K562 (cell line): ENCODE measurements at regions not wholly inside any gene's neighbourhood (a gene's known extent, or its start where the extent isn't known, plus 50 kb on each side); places are given as distances from the start of the nearest gene placed in this dataset.

Experiments
- ATAC-seq: fragments of 200-7000 bp; cut with Tn5 transposase; 3 replicates; pipeline ENCODE4 v1.9.1; 2020; ENCODE audit warnings: moderate library complexity
- BruUV-seq: library from RNA; stranded (reverse); fragments of 400-500 nt; replicated peaks from 2 replicates; lab custom pipeline; 2021; lab: Mats Ljungman, UMichigan
- CTCF ChIA-PET: fragments of 300-600 bp; formaldehyde crosslinking; extraction: SDS; loops from one replicate; lab custom pipeline; 2021; ENCODE audit warnings: low intra/inter-chr PET ratio; lab: Yijun Ruan, JAX
- POLR2A ChIA-PET: fragments of 300-600, 350-650 bp; sonication (Branson Sonifier 250); formaldehyde crosslinking; extraction: SDS; loops from one replicate; lab custom pipeline; 2021; ENCODE audit warnings: antibody characterized with exemption, inconsistent platforms; lab: Yijun Ruan, JAX
- DNase-seq, 4 experiments: peaks; one replicate each; pipeline versions ENCODE4 v3.0.0 to v3.0.0-alpha.2; 2011 to 2018; ENCODE audit warnings: low spot score in 3 of 4, mixed read lengths in 3 of 4; ENCODE audit errors: extremely low read depth in 1 of 4
- FAIRE-seq: peaks from 2 replicates; lab custom pipeline; 2011; peaks lifted over from hg19 to GRCh38; lab: Jason Lieb, UNC
- H2AFZ ChIP-seq: 2 replicates; pipeline ENCODE4 v1.6.0; 2011; ENCODE audit warnings: low read depth, low read length, control low read depth, inconsistent platforms
- H3K27ac ChIP-seq: fragments of 200-600 bp; 3 replicates; pipeline ENCODE4 v1.8.0; 2011; ENCODE audit warnings: low read depth, mild to moderate bottlenecking, control low read depth, inconsistent platforms, low read length, moderate library complexity, mixed read lengths; ENCODE audit errors: extremely low read depth
- H3K27me3 ChIP-seq, 2 experiments: fragments of 300-600 bp in 1 of 2; 2 replicates in 1 of 2; 3 replicates in 1 of 2; pipeline versions ENCODE4 v1.6.0 to v1.8.0; 2011; ENCODE audit warnings: inconsistent platforms in 2 of 2, low read length in 2 of 2, mild to moderate bottlenecking in 1 of 2, mixed read lengths in 1 of 2, moderate library complexity in 1 of 2; ENCODE audit not compliant: control insufficient read depth in 2 of 2, insufficient read depth in 2 of 2
- H3K36me3 ChIP-seq: fragments of 300-600 bp; 3 replicates; pipeline ENCODE4 v1.8.0; 2011; ENCODE audit warnings: mild to moderate bottlenecking, low read length, inconsistent platforms; ENCODE audit not compliant: control insufficient read depth, insufficient read depth
- H3K4me1 ChIP-seq, 2 experiments: fragments of 200-600 bp in 1 of 2; replicated peaks in 1 of 2; 2 replicates in 1 of 2; 3 replicates in 1 of 2; pipeline versions ENCODE4 v1.5.1 to v1.8.0; 2011; ENCODE audit warnings: inconsistent platforms in 2 of 2, low read length in 2 of 2, mild to moderate bottlenecking in 1 of 2, mixed read lengths in 1 of 2, moderate library complexity in 1 of 2; ENCODE audit not compliant: control insufficient read depth in 2 of 2, insufficient read depth in 2 of 2
- H3K4me2 ChIP-seq: 2 replicates; pipeline ENCODE4 v1.6.1; 2011; ENCODE audit warnings: low read length, control low read depth, inconsistent platforms, mixed read lengths; ENCODE audit not compliant: insufficient read depth
- H3K4me3 ChIP-seq: fragments of 200-600 bp; sonication (generic), shearing (Covaris generic); 2 replicates; pipeline ENCODE4 v1.5.1; 2016; ENCODE audit warnings: control low read depth, inconsistent platforms
- H3K79me2 ChIP-seq: fragments of 200-600 bp; 3 replicates; pipeline ENCODE4 v1.8.0; 2011; ENCODE audit warnings: low read length, inconsistent platforms; ENCODE audit not compliant: control insufficient read depth, insufficient read depth
- H3K9ac ChIP-seq, 2 experiments: 2 replicates each; pipeline versions ENCODE4 v1.6.0 to v1.6.1; 2011; ENCODE audit warnings: low read depth in 2 of 2, low read length in 2 of 2, control low read depth in 1 of 2, inconsistent platforms in 1 of 2, mild to moderate bottlenecking in 1 of 2, mixed read lengths in 1 of 2; ENCODE audit not compliant: insufficient read depth in 1 of 2
- H3K9me1 ChIP-seq: one replicate; pipeline ENCODE4 v1.6.0; 2011; ENCODE audit warnings: inconsistent platforms, mild to moderate bottlenecking, low read length, moderate library complexity; ENCODE audit not compliant: control insufficient read depth, insufficient read depth
- H3K9me3 ChIP-seq: replicated peaks from 2 replicates; pipeline ENCODE4 v1.5.1; 2011; ENCODE audit warnings: low read depth, low read length, inconsistent platforms; ENCODE audit not compliant: control insufficient read depth, insufficient read depth
- H4K20me1 ChIP-seq: replicated peaks from 2 replicates; pipeline ENCODE4 v1.6.1; 2011; ENCODE audit warnings: low read length, inconsistent platforms, mixed read lengths; ENCODE audit not compliant: control insufficient read depth, insufficient read depth
- C11orf30 ChIP-seq: fragments of 450-650 bp; IDR thresholded peaks from 2 replicates; pipeline ENCODE4 v1.6.1; 2016; ENCODE audit warnings: low read depth, mild to moderate bottlenecking
- GATA2 ChIP-seq: sonication (generic); formaldehyde crosslinking; IDR thresholded peaks from 2 replicates; pipeline ENCODE4 v1.4.0; 2020; ENCODE audit warnings: mild to moderate bottlenecking, missing genetic modification reagents
- NFIX ChIP-seq: fragments of 250-450 bp; sonication (Bioruptor Pico); IDR thresholded peaks from 2 replicates; pipeline ENCODE4 v1.4.0; 2020; ENCODE audit warnings: low read depth, mild to moderate bottlenecking, moderate library complexity
- RERE ChIP-seq: sonication (generic); formaldehyde crosslinking; IDR thresholded peaks from 2 replicates; pipeline ENCODE4 v1.8.0; 2023; ENCODE audit warnings: missing genetic modification reagents, mild to moderate bottlenecking, borderline replicate concordance
- ZBTB5 ChIP-seq: fragments of 450-650 bp; IDR thresholded peaks from 2 replicates; pipeline ENCODE4 v1.6.1; 2017; ENCODE audit warnings: antibody characterized with exemption
- ZNF121 ChIP-seq: sonication (generic); formaldehyde crosslinking; conservative IDR thresholded peaks from 2 replicates; pipeline ENCODE4 v1.8.0; 2022; ENCODE audit warnings: missing genetic modification reagents
- WGBS: fragments of 100-300 bp; shearing (Covaris generic); methylation state at CpG from one replicate; pipeline ENCODE4 v1.1.6; 2016; ENCODE audit warnings: low coverage, mixed read lengths; ENCODE audit not compliant: insufficient coverage; ENCODE audit errors: missing lambda C conversion rate; 5-methylcytosine and 5-hydroxymethylcytosine counted together
- in situ Hi-C: fragments of 300-500 bp; cut with MboI; formaldehyde crosslinking; loops from 4 replicates; pipeline ENCODE4 v1.15.0; 2018; ENCODE audit warnings: inconsistent platforms, mixed read lengths
- intact Hi-C: fragments of 100-400 bp; cut with micrococcal nuclease; formaldehyde crosslinking; loops from 2 replicates; pipeline ENCODE4 v1.14.2; 2022

GRCh38 chr16:51932317-51932716, 614.6 kb downstream of the TOX3 start:
- Histone ChIP-seq H3K27ac (no peak overlapping the region), H3K9ac (no peak overlapping the region), H3K79me2 (no peaks in the 10 kb centered on the region), H3K4me2 (no peak overlapping the region), H2AFZ (no peak overlapping the region), H3K36me3 (no peaks in the 10 kb centered on the region), H3K27me3 (no peaks in the 10 kb centered on the region), H3K4me3 (no peak overlapping the region), H3K4me1 (no peaks in the 10 kb centered on the region), H4K20me1 (no peaks in the 10 kb centered on the region), H3K9me1 (no peaks in the 10 kb centered on the region), H3K9me3 (no peaks in the 10 kb centered on the region)
- in situ Hi-C loops, result no loop called here
- no peak for ATAC-seq
- FAIRE-seq, result no peak
- ChIA-PET POLR2A (no interaction called here), CTCF (no interaction called here)
- 0% methylated on average over 2 of the region's 2 CpGs for WGBS
- BruUV-seq, result no TSS peak
- TF ChIP-seq GATA2, result no peak
- no peak for TF ChIP-seq ZBTB5
- no peak for DNase-seq
- intact Hi-C loops, result no loop called here

GRCh38 chr16:51931653-51932052, 615.3 kb downstream of the TOX3 start:
- FAIRE-seq (no peak), DNase-seq (no peak), ATAC-seq (no peak)
- ChIA-PET CTCF (no interaction called here), POLR2A (no interaction called here)
- Histone ChIP-seq H3K27ac (no peak overlapping the region), H3K9ac (no peak overlapping the region), H3K27me3 (no peaks in the 10 kb centered on the region), H4K20me1 (no peaks in the 10 kb centered on the region), H3K9me1 (no peaks in the 10 kb centered on the region), H2AFZ (no peak overlapping the region), H3K4me1 (no peaks in the 10 kb centered on the region), H3K4me2 (no peak overlapping the region), H3K36me3 (no peaks in the 10 kb centered on the region), H3K9me3 (no peaks in the 10 kb centered on the region), H3K79me2 (no peaks in the 10 kb centered on the region), H3K4me3 (no peak overlapping the region)
- no TSS peak for BruUV-seq
- in situ Hi-C loops, result no loop called here
- intact Hi-C loops, result no loop called here
- WGBS, result 4% methylated on average over 5 of the region's 5 CpGs
- TF ChIP-seq C11orf30 (no peak), ZNF121 (CRISPR knock-in tag) (no peak), RERE (no peak), NFIX (CRISPR knock-in tag) (no peak)
